ENCODE measurements at regions not wholly inside any gene's neighbourhood (a gene's known extent, or its start where the extent isn't known, plus 50 kb on each side); places are given as distances from the start of the nearest gene placed in this dataset.

- TF ChIP-seq EZH2 (IDR thresholded peaks at IDR 0.05; ENCODE audit: insufficient read depth, low read length) (no peak), CTCF (IDR thresholded peaks at IDR 0.05; ENCODE audit: insufficient read depth, low read depth, low read length) (no peak)
These were observed 51.5 kb upstream of the RASSF3 start for GRCh38 chr12:64558754-64559153.
